DMS 273 (cell line): ENCODE measurements at regions not wholly inside any gene's neighbourhood (a gene's known extent, or its start where the extent isn't known, plus 50 kb on each side); places are given as distances from the start of the nearest gene placed in this dataset.
"Not testable (repeated sequence)": the region's sequence is repeated elsewhere in the genome, so short reads cannot be mapped to it uniquely, and the experiment has no call there.

ENCODE experiments used
- DNase-seq: peaks from one replicate; lab custom pipeline; 2025; ENCODE audit not compliant: unreplicated experiment; lab: John Stamatoyannopoulos, UW

DNA sequence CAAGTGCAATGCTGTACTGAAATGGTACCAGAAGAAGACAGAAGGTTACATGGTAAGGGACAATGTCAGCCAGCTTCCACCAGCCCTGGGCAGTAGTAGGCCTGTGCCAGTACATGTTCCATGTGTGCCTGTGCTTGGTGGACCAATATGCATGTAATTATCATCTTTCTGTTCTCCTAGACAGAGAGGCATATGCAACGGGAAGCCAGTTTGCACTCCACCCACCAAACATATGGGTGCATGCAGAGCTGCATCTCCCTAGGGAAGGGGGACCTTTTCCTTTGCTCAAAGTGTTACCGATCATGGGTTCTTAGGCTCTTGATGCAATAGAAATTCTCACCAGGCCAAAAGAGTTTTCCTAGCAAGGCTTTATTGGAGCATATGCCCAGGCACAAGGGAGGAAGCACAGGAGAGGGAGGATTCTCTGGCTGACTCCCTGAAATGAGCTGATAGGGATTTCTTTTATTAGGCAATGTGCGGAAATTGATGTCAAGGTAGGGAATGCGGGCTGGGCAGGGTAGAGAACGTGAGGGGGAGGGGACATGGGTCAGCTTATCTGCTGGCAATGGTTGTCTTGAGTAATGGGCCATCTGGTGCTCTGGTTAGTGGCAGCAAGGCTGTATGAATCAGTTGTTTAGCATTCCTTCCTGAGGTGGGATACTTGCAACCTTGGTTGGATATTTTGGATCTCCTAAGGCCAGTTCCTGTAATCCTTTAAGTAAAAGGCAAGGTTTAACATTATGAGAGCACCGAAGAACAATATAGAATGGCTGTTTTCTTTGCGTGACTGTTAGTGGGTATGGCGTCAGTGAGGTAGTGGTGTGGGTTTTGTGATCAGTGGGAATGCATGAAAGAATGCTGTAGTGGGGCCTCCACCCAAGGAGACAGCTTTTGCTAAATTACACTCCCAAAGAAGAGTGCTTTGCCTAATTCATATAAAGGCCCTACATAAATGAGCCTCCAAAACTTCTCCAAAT, 102.5 kb downstream of the CDRT15L2 start:
- peak; percentile 45 for DNase-seq

DNA sequence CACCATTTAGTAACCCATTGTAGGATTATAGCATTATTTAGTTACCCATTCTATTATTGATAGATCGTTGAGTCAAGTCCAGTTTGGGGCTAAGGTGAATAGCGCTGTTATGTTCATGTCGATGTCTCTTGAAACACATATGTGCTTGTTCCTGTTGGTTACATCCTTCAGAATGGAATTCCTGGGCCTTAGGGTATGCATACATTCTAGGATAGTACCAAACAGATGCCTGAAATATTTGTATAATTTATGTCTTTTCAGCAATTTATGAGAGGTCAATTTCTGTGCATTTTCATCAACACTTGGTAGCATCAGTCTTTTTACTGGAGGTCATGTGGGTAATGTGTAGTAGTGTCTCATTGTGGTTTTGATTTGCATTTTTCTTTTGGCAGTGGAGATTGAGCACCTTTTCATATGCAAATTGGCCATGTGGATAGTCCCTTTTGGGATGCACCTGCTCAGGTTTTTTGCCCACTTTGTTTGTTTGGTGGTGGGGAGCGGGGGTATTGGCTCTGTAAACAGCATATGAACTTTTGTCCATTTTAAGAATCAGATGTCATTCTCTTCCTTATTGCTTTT, 104.2 kb downstream of the CDRT15L2 start:
- not testable (repeated sequence) for DNase-seq

GRCh38 chr17:20684975-20685374, 105.5 kb downstream of the CDRT15L2 start:
- not testable (repeated sequence) for DNase-seq

- not testable (repeated sequence) for DNase-seq
Measured at GRCh38 chr17:20687584-20687983, 108.1 kb downstream of the CDRT15L2 start.

- DNase-seq, result not testable (repeated sequence)
Measured at GRCh38 chr17:20689170-20689749, 109.7 kb downstream of the CDRT15L2 start.

GRCh38 chr17:20692706-20693105, 113.2 kb downstream of the CDRT15L2 start:
- DNase-seq, result not testable (repeated sequence)

DNA sequence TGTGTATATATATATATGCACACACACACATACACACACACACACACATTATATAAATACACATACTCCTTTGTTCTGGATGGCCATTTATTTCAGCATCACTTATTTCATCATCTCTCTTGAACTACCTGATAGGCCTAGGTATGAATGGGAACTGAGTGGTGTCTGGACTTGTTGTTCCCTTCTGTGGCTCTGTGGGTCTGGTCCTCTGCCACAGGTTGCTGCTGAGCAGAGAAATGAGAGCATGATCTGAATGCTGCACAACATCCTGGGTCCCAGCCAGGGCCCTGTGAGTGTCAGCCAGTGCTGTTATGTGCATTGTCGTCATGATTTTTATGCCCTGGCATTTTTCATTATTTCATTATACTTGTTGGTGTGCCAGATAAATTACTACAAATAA, 116.3 kb downstream of the CDRT15L2 start:
- not testable (repeated sequence) for DNase-seq

- DNase-seq, result not testable (repeated sequence)
Measured at GRCh38 chr17:20698463-20699206, 119.1 kb downstream of the CDRT15L2 start.

GRCh38 chr17:20700528-20700927, 121.0 kb downstream of the CDRT15L2 start:
- not testable (repeated sequence) for DNase-seq

- DNase-seq, result not testable (repeated sequence)
Measured at GRCh38 chr17:20701366-20701765, 121.8 kb downstream of the CDRT15L2 start.

DNA sequence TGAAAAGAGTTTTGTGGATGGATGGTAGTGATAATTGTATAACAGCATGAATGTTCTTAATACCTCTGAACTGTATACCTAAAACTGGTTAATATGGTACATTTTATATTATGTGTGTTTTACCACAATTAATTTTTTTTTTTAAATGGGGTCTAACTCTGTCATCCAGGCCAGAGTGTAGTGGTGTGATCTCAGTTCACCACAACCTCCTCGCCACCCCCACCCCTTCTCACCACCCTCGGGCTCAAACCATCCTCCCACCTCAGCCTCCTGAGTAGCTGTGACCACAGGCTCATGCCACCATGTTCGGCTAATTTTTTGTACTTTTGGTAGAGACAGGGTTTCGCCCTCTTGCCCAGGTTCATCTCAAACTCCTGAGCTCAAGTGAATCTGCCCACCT, 123.2 kb downstream of the CDRT15L2 start:
- DNase-seq, result no peak

- DNase-seq, result no peak
Measured at GRCh38 chr17:20703781-20704180, 124.3 kb downstream of the CDRT15L2 start.

DNA sequence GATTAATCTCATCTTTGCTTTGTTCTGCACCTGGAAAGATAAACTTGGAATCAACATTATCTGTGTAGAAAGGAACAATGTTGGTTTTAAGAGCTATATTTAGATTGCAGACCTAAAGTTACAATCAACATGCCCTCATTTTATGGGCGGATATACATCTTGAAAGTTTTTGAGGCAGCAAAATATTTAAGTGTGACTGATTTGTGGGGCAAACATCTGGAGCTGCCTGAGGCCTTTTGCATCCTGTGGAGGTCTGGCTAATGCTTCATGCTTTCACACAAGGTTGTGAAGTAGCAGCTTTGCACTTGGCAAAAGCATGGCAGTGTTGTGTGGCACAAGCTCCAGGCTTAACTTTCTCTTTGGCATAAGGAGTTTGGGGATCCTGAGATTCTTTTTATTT, 125.7 kb downstream of the CDRT15L2 start:
- DNase-seq, result not testable (repeated sequence)

DNA sequence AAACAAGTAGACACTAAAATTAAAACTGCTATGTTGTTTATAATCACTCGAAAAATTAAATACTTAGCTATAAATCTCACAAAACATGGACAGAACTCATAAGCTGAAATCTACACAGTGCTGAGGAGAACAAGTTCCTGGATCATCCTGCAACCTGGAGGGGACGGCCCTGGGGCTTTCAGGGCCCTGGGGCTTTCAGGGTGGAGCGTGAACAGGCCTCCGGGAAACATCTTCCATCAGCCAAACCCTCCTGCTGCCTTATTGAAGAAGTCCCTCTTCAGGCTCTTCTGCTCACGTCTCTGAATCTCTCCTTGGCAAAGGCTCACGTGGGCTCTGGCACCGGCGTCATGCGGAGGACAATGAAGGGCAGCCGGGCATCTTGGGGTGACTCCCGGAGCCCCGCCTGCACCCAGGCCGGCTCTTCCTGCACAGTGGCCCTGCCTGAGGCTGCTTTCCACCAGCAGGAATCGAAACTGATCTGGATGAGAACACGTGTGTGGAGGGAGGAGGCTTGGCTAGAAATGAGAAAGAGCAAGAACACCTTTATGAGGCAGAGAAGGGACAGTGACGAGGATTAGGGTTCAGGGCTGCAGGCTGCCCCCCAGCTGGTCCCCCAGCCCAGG, 127.3 kb downstream of the CDRT15L2 start:
- no peak for DNase-seq

DNA sequence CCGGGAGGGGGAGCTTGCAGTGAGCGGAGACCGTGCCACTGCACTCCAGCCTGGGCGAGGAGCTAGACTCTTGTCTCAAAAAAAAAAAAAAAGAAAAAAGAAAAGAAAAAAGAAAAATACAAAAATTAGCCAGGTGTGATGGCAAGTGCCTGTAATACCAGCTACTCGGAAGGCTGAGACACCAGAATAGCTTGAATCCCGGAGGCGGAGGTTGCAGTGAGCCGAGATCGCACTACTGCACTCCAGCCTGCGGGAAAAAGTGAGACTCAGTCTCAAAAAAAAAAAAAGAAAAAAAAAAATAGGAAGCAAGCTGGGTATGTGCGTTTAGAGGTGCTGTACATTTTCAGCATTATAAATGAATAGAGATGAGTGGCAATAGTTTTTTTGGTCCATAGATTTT, 129.3 kb downstream of the CDRT15L2 start:
- not testable (repeated sequence) for DNase-seq

DNA sequence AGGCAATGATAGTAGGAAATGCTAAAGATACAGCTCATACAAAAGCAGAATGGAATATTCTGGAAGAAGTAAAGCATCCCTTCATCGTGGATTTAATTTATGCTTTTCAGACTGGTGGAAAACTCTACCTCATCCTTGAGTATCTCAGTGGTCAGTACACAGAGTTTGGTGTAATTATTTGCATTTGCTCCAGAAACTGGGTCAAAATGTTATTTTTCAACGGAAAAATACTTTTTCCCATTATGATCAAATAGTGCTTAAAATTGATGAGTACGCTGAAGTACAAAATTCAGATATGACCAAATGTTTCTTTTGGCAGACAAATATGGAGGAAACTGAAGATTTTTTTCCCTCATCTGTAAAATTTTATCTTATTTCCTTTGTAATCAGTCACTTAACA, 137.0 kb downstream of the CDRT15L2 start:
- DNase-seq, result not testable (repeated sequence)

GRCh38 chr17:20721171-20721570, 141.6 kb downstream of the CDRT15L2 start:
- no peak for DNase-seq

- DNase-seq, result not testable (repeated sequence)
Measured at GRCh38 chr17:20724391-20724790, 144.9 kb downstream of the CDRT15L2 start.

DNA sequence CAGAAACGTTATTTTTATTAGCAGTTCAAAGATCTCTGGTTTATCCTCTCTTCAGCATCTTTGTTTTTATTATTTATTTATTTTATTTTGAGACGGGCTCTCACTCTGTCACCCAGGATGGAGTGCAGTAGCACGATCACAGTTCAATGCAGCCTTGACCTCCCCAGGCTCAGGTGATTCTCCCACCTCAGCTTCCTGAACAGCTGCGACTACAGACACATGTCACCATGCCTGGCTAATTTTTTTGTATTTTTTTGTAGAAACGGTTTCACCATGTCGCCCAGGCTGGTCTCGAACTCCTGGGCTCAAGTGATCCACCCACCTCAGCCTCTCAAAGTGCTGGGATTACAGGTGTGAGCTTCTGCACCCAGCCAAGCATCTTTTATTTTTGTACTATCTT, 147.7 kb downstream of the CDRT15L2 start:
- DNase-seq, result not testable (repeated sequence)

DNA sequence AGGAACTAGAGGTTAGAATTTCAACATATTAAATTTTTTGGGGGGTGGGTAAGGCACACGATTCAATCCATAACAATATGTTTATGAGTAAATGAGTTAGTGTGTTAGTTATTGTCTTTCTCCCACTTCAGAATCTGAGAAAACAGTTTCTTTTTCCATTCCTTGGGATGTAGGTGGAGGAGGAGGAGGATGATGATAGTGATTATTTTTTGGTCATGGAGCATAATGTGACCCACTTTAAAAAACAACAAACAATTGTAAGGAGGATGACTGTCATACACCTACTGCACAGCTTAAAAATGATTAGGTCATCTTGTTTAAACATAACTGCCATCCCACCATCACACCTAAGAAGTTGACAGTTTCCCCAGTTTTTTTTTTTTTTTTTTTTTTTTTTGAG, 148.7 kb downstream of the CDRT15L2 start:
- no peak for DNase-seq

- not testable (repeated sequence) for DNase-seq
Measured at GRCh38 chr17:20731131-20731530, 151.6 kb downstream of the CDRT15L2 start.
